ENCODE measurements at regions not wholly inside any gene's neighbourhood (a gene's known extent, or its start where the extent isn't known, plus 50 kb on each side); places are given as distances from the start of the nearest gene placed in this dataset.
A peak's percentile ranks its signal among the peaks of the same experiment; 100 is the strongest.
"Not testable (repeated sequence)": the region's sequence is repeated elsewhere in the genome, so short reads cannot be mapped to it uniquely, and the experiment has no call there.

- DNase-seq (ENCODE audit: low spot score): no peak
These were observed 270.7 kb downstream of the ZNF33B start for GRCh38 chr10:42367532-42368230.

GRCh38 chr10:42351745-42352144 lies 286.6 kb downstream of the ZNF33B start:
- DNase-seq (ENCODE audit: low spot score): no peak

- DNase-seq (ENCODE audit: low spot score): not testable (repeated sequence)
These were observed 301.6 kb downstream of the ZNF33B start for GRCh38 chr10:42336593-42337337.

- not testable (repeated sequence) for DNase-seq (ENCODE audit: low spot score)
These were observed 302.6 kb downstream of the ZNF33B start for GRCh38 chr10:42335653-42336296.

- DNase-seq (ENCODE audit: low spot score): no peak
These were observed 334.0 kb downstream of the ZNF33B start for GRCh38 chr10:42304341-42304740.

GRCh38 chr10:42281896-42282295 lies 356.5 kb downstream of the ZNF33B start:
- DNase-seq (ENCODE audit: low spot score): not testable (repeated sequence)

GRCh38 chr10:42269788-42270187 lies 368.6 kb downstream of the ZNF33B start:
- DNase-seq (ENCODE audit: low spot score): not testable (repeated sequence)

- not testable (repeated sequence) for DNase-seq (ENCODE audit: low spot score)
These were observed 375.1 kb downstream of the ZNF33B start for GRCh38 chr10:42263259-42263658.

- DNase-seq (ENCODE audit: low spot score): not testable (repeated sequence)
These were observed 395.4 kb downstream of the ZNF33B start for GRCh38 chr10:42243002-42243401.

- no peak for DNase-seq (ENCODE audit: low spot score)
These were observed 396.1 kb downstream of the ZNF33B start for GRCh38 chr10:42242135-42242805.

- DNase-seq (ENCODE audit: low spot score): not testable (repeated sequence)
These were observed 402.0 kb downstream of the ZNF33B start for GRCh38 chr10:42236401-42236800.

- peak; percentile 80 for DNase-seq (ENCODE audit: low spot score)
These were observed 402.6 kb downstream of the ZNF33B start for GRCh38 chr10:42235736-42236135.

GRCh38 chr10:42235241-42235640 lies 403.1 kb downstream of the ZNF33B start:
- not testable (repeated sequence) for DNase-seq (ENCODE audit: low spot score)

- peak; percentile 77 for DNase-seq (ENCODE audit: low spot score)
These were observed 403.9 kb downstream of the ZNF33B start for GRCh38 chr10:42234506-42234905.

GRCh38 chr10:42233461-42234206 lies 404.7 kb downstream of the ZNF33B start:
- peak; percentile 83 for DNase-seq (ENCODE audit: low spot score)

GRCh38 chr10:42232955-42233354 lies 405.4 kb downstream of the ZNF33B start:
- peak; percentile 87 for DNase-seq (ENCODE audit: low spot score)

GRCh38 chr10:42230812-42231211 lies 407.6 kb downstream of the ZNF33B start:
- DNase-seq (ENCODE audit: low spot score): not testable (repeated sequence)

- not testable (repeated sequence) for DNase-seq (ENCODE audit: low spot score)
These were observed 408.3 kb downstream of the ZNF33B start for GRCh38 chr10:42230115-42230514.

- not testable (repeated sequence) for DNase-seq (ENCODE audit: low spot score)
These were observed 410.5 kb downstream of the ZNF33B start for GRCh38 chr10:42227859-42228258.

GRCh38 chr10:42193588-42193987 lies 444.8 kb downstream of the ZNF33B start:
- not testable (repeated sequence) for DNase-seq (ENCODE audit: low spot score)

- DNase-seq (ENCODE audit: low spot score): not testable (repeated sequence)
These were observed 445.9 kb downstream of the ZNF33B start for GRCh38 chr10:42192450-42192849.
